ENCODE measurements at regions not wholly inside any gene's neighbourhood (a gene's known extent, or its start where the extent isn't known, plus 50 kb on each side); places are given as distances from the start of the nearest gene placed in this dataset.
A peak's percentile ranks its signal among the peaks of the same experiment; 100 is the strongest.

- RAD21 ChIA-PET (ENCODE audit: unreplicated experiment): interaction anchor here (1.3 to 3.0 kb wide), 8 partner anchors 9 to 127 kb away, joined by 3 to 39 read pairs (median 6); no protein-coding TSS in a partner anchor
- POLR2A ChIA-PET: interaction anchor here (7.4 kb wide), 1 partner anchor 11 kb away, joined by 35 read pairs; no protein-coding TSS in a partner anchor
- 43% methylated on average over 2 of the region's 2 CpGs for WGBS (ENCODE audit: insufficient coverage, insufficient replicate concordance, low lambda C conversion rate, missing lambda C conversion rate)
- ATAC-seq: no peak
- no peak overlapping the region for H3K4me3 ChIP-seq
- no peak overlapping the region for H3K27ac ChIP-seq (ENCODE audit: control insufficient read depth, insufficient read depth)
- CTCF ChIA-PET: interaction anchor here (0.8 to 5.4 kb wide), 12 partner anchors 11 to 164 kb away, joined by 3 to 149 read pairs (median 10); partner anchors contain the start of gene TNFAIP3
- H3K4me1 ChIP-seq (ENCODE audit: control insufficient read depth, insufficient read depth, low read length): peaks cover 19% of the 10 kb centered on the region
- H3K9me3 ChIP-seq (replicated peaks; ENCODE audit: control insufficient read depth, insufficient read depth, low read length): peaks cover 2% of the 10 kb centered on the region; the same call in 1 of the 3 replicates
- H2AFZ ChIP-seq (ENCODE audit: control insufficient read depth, low read depth, low read length): peak overlapping the region; percentile 65
- peak overlapping the region; percentile 10 for H3K4me2 ChIP-seq (ENCODE audit: control insufficient read depth, insufficient read depth)
- no TSS peak for BruUV-seq (replicated peaks)
- no peak for DNase-seq (ENCODE audit: low read depth, low spot score)
- H3K79me2 ChIP-seq (ENCODE audit: control insufficient read depth, insufficient read depth, low read length): no peaks in the 10 kb centered on the region; the same call in 1 of the 2 replicates
- no peak overlapping the region for H3K9ac ChIP-seq (ENCODE audit: control insufficient read depth, insufficient read depth, low read length)
- intact Hi-C loops (cut with micrococcal nuclease; ENCODE audit: unreplicated experiment): loop anchor here (1.0 to 5.0 kb wide), 4 partner anchors 67 to 204 kb away; partner anchors contain the start of gene TNFAIP3
- TF ChIP-seq MTA3 (IDR thresholded peaks at IDR 0.05; ENCODE audit: borderline replicate concordance, low read length) (no peak), ZBTB40 (IDR thresholded peaks at IDR 0.05; ENCODE audit: borderline replicate concordance) (no peak), SIN3A (IDR thresholded peaks at IDR 0.05; ENCODE audit: low read depth, low read length) (no peak), CREB1 (IDR thresholded peaks at IDR 0.05; ENCODE audit: low read depth) (no peak), RUNX3 (IDR thresholded peaks at IDR 0.05; ENCODE audit: low read length) (no peak), TCF7 (IDR thresholded peaks at IDR 0.05; ENCODE audit: borderline replicate concordance) (no peak)
- H4K20me1 ChIP-seq (ENCODE audit: control insufficient read depth, insufficient read depth): no peaks in the 10 kb centered on the region
- SMC1A ChIA-PET (ENCODE audit: uncharacterized antibody, unreplicated experiment): interaction anchor here (0.8 to 16.0 kb wide), 11 partner anchors 10 to 139 kb away, joined by 3 to 314 read pairs (median 20); partner anchors contain the start of gene TNFAIP3
- H3K36me3 ChIP-seq (ENCODE audit: control insufficient read depth in 2 of 2, insufficient read depth in 2 of 2, low read length in 1 of 2): no peaks in the 10 kb centered on the region
- no peak for FAIRE-seq
- no peaks in the 10 kb centered on the region for H3K27me3 ChIP-seq (replicated peaks in 1 of 2; ENCODE audit: control insufficient read depth in 2 of 2, insufficient read depth in 2 of 2, low read length in 1 of 2)
- in situ Hi-C loops (cut with MboI): loop anchor here (5.0 kb wide), 2 partner anchors 67 to 93 kb away; partner anchors contain the start of gene TNFAIP3
Observed at GRCh38 chr6:137800762-137801161, 66.3 kb upstream of the TNFAIP3 start.
